DND-41 (cell line): ENCODE measurements at regions not wholly inside any gene's neighbourhood (a gene's known extent, or its start where the extent isn't known, plus 50 kb on each side); places are given as distances from the start of the nearest gene placed in this dataset.
"Not testable (repeated sequence)": the region's sequence is repeated elsewhere in the genome, so short reads cannot be mapped to it uniquely, and the experiment has no call there.

Source experiments
- ATAC-seq: fragments of 200-7000 bp; cut with Tn5 transposase; 3 replicates; pipeline ENCODE4 v1.9.1; 2021; ENCODE audit warnings: low read depth; ENCODE audit not compliant: insufficient read depth
- DNase-seq: peaks from one replicate; pipeline ENCODE4 v3.0.0-alpha.2; 2020
- H2AFZ ChIP-seq: 2 replicates; pipeline ENCODE4 v1.6.0; 2012; ENCODE audit warnings: low read depth, low read length
- H3K27ac ChIP-seq: 2 replicates; pipeline ENCODE4 v1.5.1; 2012; ENCODE audit warnings: low read length, inconsistent platforms
- H3K27me3 ChIP-seq: fragments of 200-600 bp; sonication (generic); 2 replicates; pipeline ENCODE4 v1.6.0; 2012; ENCODE audit warnings: low read length, mild to moderate bottlenecking, inconsistent platforms; ENCODE audit not compliant: insufficient read depth, poor library complexity
- H3K36me3 ChIP-seq: 2 replicates; pipeline ENCODE4 v1.5.1; 2012; ENCODE audit warnings: low read length, inconsistent platforms; ENCODE audit not compliant: insufficient read depth
- H3K4me1 ChIP-seq: 2 replicates; pipeline ENCODE4 v1.5.1; 2012; ENCODE audit warnings: mild to moderate bottlenecking, low read length; ENCODE audit not compliant: insufficient read depth
- H3K4me2 ChIP-seq: 2 replicates; pipeline ENCODE4 v1.6.0; 2012; ENCODE audit warnings: mild to moderate bottlenecking, moderate library complexity, low read length, inconsistent platforms; ENCODE audit not compliant: insufficient read depth
- H3K4me3 ChIP-seq, 2 experiments: fragments of 200-600 bp in 1 of 2; shearing (Covaris generic) in 1 of 2; 2 replicates each; pipeline ENCODE4 v1.5.1; 2012 to 2016; ENCODE audit warnings: inconsistent platforms in 2 of 2, low read length in 2 of 2, mild to moderate bottlenecking in 2 of 2, low read depth in 1 of 2, moderate library complexity in 1 of 2
- H3K79me2 ChIP-seq: 2 replicates; pipeline ENCODE4 v1.6.0; 2012; ENCODE audit warnings: low read length, inconsistent platforms; ENCODE audit not compliant: insufficient read depth
- H3K9ac ChIP-seq: 2 replicates; pipeline ENCODE4 v1.6.0; 2012; ENCODE audit warnings: low read depth, mild to moderate bottlenecking, inconsistent platforms, low read length, moderate library complexity
- H3K9me3 ChIP-seq: 2 replicates; pipeline ENCODE4 v1.5.1; 2012; ENCODE audit warnings: low read length, moderate library complexity, mild to moderate bottlenecking, inconsistent platforms; ENCODE audit not compliant: insufficient read depth, severe bottlenecking
- H4K20me1 ChIP-seq: 2 replicates; pipeline ENCODE4 v1.6.0; 2012; ENCODE audit warnings: low read length; ENCODE audit not compliant: insufficient read depth
- EZH2 ChIP-seq: IDR thresholded peaks from 3 replicates; pipeline ENCODE4 v1.6.1; 2012; ENCODE audit warnings: borderline replicate concordance, low read depth, mild to moderate bottlenecking, moderate library complexity, low read length, inconsistent platforms; ENCODE audit not compliant: severe bottlenecking
- TF ChIP-seq, protein P1 (sequence below): IDR thresholded peaks from 2 replicates; pipeline ENCODE4 v1.5.1; 2012; ENCODE audit warnings: borderline replicate concordance, low read length, moderate library complexity, mild to moderate bottlenecking; ENCODE audit not compliant: poor library complexity, severe bottlenecking; ENCODE audit errors: extremely low read depth

- no peaks in the 10 kb centered on the region for H3K36me3 ChIP-seq
- H3K9ac ChIP-seq, result no peak overlapping the region
- no peaks in the 10 kb centered on the region for H3K79me2 ChIP-seq
- no peaks in the 10 kb centered on the region for H4K20me1 ChIP-seq
- no peak overlapping the region for H3K4me2 ChIP-seq
- H3K4me1 ChIP-seq, result no peaks in the 10 kb centered on the region
- no peak overlapping the region for H2AFZ ChIP-seq
- DNase-seq, result no peak
- no peak overlapping the region for H3K4me3 ChIP-seq
- no peaks in the 10 kb centered on the region for H3K27me3 ChIP-seq
- no peak for ATAC-seq
- TF ChIP-seq EZH2, result no peak
- TF ChIP-seq, protein P1, sequence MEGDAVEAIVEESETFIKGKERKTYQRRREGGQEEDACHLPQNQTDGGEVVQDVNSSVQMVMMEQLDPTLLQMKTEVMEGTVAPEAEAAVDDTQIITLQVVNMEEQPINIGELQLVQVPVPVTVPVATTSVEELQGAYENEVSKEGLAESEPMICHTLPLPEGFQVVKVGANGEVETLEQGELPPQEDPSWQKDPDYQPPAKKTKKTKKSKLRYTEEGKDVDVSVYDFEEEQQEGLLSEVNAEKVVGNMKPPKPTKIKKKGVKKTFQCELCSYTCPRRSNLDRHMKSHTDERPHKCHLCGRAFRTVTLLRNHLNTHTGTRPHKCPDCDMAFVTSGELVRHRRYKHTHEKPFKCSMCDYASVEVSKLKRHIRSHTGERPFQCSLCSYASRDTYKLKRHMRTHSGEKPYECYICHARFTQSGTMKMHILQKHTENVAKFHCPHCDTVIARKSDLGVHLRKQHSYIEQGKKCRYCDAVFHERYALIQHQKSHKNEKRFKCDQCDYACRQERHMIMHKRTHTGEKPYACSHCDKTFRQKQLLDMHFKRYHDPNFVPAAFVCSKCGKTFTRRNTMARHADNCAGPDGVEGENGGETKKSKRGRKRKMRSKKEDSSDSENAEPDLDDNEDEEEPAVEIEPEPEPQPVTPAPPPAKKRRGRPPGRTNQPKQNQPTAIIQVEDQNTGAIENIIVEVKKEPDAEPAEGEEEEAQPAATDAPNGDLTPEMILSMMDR, result no peak
- H3K27ac ChIP-seq, result no peak overlapping the region
- H3K9me3 ChIP-seq, result no peaks in the 10 kb centered on the region
These were observed 93.9 kb upstream of the MINDY3 start for GRCh38 chr10:15954188-15954587.

DNA sequence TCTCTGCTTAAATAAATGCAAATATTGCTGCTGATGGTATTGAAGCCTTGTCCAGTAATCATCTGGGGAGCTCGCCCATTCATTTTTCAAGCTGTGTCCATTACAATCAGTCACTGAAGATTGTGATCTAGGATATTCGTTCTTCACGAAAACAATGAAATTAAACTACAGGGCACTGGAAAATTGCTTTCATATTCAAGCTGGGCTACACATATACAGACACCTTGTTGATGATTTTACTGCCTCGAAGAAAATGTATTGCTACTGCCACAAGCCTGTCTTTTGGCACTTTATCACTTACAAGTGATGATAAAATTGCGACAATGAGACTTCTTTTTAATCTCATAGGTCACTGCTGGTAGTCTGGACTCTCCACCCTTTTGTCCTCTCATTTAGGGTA is 100.0 kb upstream of the MINDY3 start:
- H4K20me1 ChIP-seq, result no peaks in the 10 kb centered on the region
- DNase-seq (no peak), ATAC-seq (no peak)
- H3K79me2 ChIP-seq, result no peaks in the 10 kb centered on the region
- H3K4me1 ChIP-seq, result no peaks in the 10 kb centered on the region
- no peak overlapping the region for H3K4me2 ChIP-seq
- no peaks in the 10 kb centered on the region for H3K9me3 ChIP-seq
- H3K9ac ChIP-seq, result no peak overlapping the region
- H2AFZ ChIP-seq, result no peak overlapping the region
- H3K36me3 ChIP-seq, result no peaks in the 10 kb centered on the region
- H3K27ac ChIP-seq, result no peak overlapping the region
- no peak overlapping the region for H3K4me3 ChIP-seq
- no peak for TF ChIP-seq EZH2
- TF ChIP-seq, protein P1, result no peak
- no peaks in the 10 kb centered on the region for H3K27me3 ChIP-seq

GRCh38 chr10:15972736-15973135 is 112.4 kb upstream of the MINDY3 start:
- not testable (repeated sequence) for H3K79me2 ChIP-seq, H3K36me3 ChIP-seq, H3K4me2 ChIP-seq, H3K27ac ChIP-seq, H3K9ac ChIP-seq, H3K4me1 ChIP-seq, ATAC-seq, H2AFZ ChIP-seq, H4K20me1 ChIP-seq, H3K27me3 ChIP-seq, H3K9me3 ChIP-seq, H3K4me3 ChIP-seq, DNase-seq

GRCh38 chr10:15985690-15986089 is 125.4 kb upstream of the MINDY3 start:
- no peaks in the 10 kb centered on the region for H3K79me2 ChIP-seq
- no peaks in the 10 kb centered on the region for H3K4me1 ChIP-seq
- no peaks in the 10 kb centered on the region for H3K9me3 ChIP-seq
- H3K36me3 ChIP-seq, result no peaks in the 10 kb centered on the region
- H3K27me3 ChIP-seq, result no peaks in the 10 kb centered on the region
- no peak overlapping the region for H3K9ac ChIP-seq
- no peaks in the 10 kb centered on the region for H4K20me1 ChIP-seq
- TF ChIP-seq, protein P1, result no peak
- no peak for TF ChIP-seq EZH2
- H3K4me3 ChIP-seq, result no peak overlapping the region
- no peak for ATAC-seq
- no peak overlapping the region for H3K27ac ChIP-seq
- H3K4me2 ChIP-seq, result no peak overlapping the region
- no peak overlapping the region for H2AFZ ChIP-seq
- no peak for DNase-seq
